Transverse colon (tissue), 4 donors: ENCODE measurements at regions not wholly inside any gene's neighbourhood (a gene's known extent, or its start where the extent isn't known, plus 50 kb on each side); places are given as distances from the start of the nearest gene placed in this dataset.

Experiments
- DNase-seq: peaks from one replicate; pipeline ENCODE4 v3.0.0-alpha.2; 2019
- H3K27ac ChIP-seq, 4 donors: fragments of 200-600 bp; sonication (generic); 2 replicates each; pipeline ENCODE4 v1.5.1; 2016 to 2018; ENCODE audit warnings: inconsistent platforms in 4 of 4
- H3K27me3 ChIP-seq: fragments of 200-600 bp; sonication (generic); 2 replicates; pipeline ENCODE4 v1.5.1; 2017; ENCODE audit warnings: inconsistent platforms
- H3K36me3 ChIP-seq, 4 donors: fragments of 200-600 bp; sonication (generic); 2 replicates each; pipeline ENCODE4 v1.5.1; 2017 to 2019; ENCODE audit warnings: inconsistent platforms in 4 of 4
- H3K4me1 ChIP-seq, 4 donors: fragments of 200-600 bp; sonication (generic); 2 replicates each; pipeline ENCODE4 v1.5.1; 2017 to 2020; ENCODE audit warnings: inconsistent platforms in 4 of 4
- H3K4me3 ChIP-seq, 4 donors: fragments of 200-600 bp; sonication (generic); 1 replicate in 1 of 4; 2 replicates in 3 of 4; pipeline versions ENCODE4 v1.5.1 to v1.6.1; 2017 to 2019; ENCODE audit warnings: inconsistent platforms in 4 of 4
- H3K9me3 ChIP-seq, 2 donors: fragments of 200-600 bp; sonication (generic); 2 replicates each; pipeline ENCODE4 v1.5.1; 2017 to 2019; ENCODE audit warnings: inconsistent platforms in 2 of 2
- EP300 ChIP-seq: sonication (generic); formaldehyde crosslinking; IDR thresholded peaks from one replicate; pipeline ENCODE4 v1.6.1; 2017; ENCODE audit warnings: antibody characterized with exemption, low read depth
- POLR2A ChIP-seq: fragments of 450-650 bp; IDR thresholded peaks from one replicate; pipeline ENCODE4 v1.6.1; 2016; ENCODE audit warnings: antibody characterized with exemption, mild to moderate bottlenecking, moderate library complexity
- POLR2AphosphoS5 ChIP-seq, 3 donors: sonication (generic); formaldehyde crosslinking; IDR thresholded peaks; one replicate each; pipeline ENCODE4 v1.6.1; 2016; ENCODE audit warnings: antibody characterized with exemption in 3 of 3
- WGBS, 2 donors: methylation state at CpG; one replicate each; pipeline ENCODE4 v1.1.5; 2018; ENCODE audit warnings: low coverage in 1 of 2; 5-methylcytosine and 5-hydroxymethylcytosine counted together
- in situ Hi-C, 4 donors: fragments of 200-750 bp; cut with MboI; loops; one replicate each; pipeline versions ENCODE4 v1.15.0 to v1.15.1; 2017; ENCODE audit warnings: low sequenced_read_pairs in 3 of 4, low pct_ligation_motif_present in 1 of 4, low pct_unique_long_range_greater_than_20kb in 1 of 4
- intact Hi-C: fragments of 100-400 bp; cut with DNase I; formaldehyde crosslinking; loops from one replicate; pipeline ENCODE4 v1.15.1; 2023; ENCODE audit warnings: low total_unique reads
- TF ChIP-seq, protein P1 (sequence below), 5 experiments: fragments of 200-600 bp in 3 of 5; fragments of 450-650 bp in 2 of 5; sonication (generic) in 3 of 5; IDR thresholded peaks; 1 replicate in 2 of 5; 2 replicates in 3 of 5; pipeline ENCODE4 v1.5.1; 2016 to 2017; ENCODE audit warnings: antibody characterized with exemption in 5 of 5, inconsistent platforms in 3 of 5, mild to moderate bottlenecking in 2 of 5, moderate library complexity in 1 of 5

DNA sequence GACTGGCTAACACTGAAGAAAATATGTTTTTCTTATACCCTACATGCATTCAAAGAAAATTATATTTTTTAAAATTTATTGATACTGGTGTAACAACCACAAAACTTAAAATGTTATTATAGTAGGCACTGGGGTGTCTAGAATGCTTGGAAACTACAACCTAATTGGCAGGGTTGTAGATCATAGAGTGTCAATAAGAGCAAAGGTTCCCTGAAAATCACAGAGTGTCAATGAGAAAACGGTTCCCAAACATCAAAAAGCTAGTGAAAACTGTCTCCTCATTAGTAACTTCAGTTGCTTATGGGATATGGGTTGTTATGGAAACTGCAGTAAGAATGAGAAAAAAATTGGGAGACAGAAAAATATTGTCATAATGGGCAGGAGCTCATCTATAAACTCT is 214.4 kb upstream of the CCNG1 start:
- H3K27me3 ChIP-seq = no peaks in the 10 kb centered on the region
- H3K9me3 ChIP-seq = no peaks in the 10 kb centered on the region
- no peak overlapping the region for H3K4me3 ChIP-seq
- H3K4me1 ChIP-seq = no peaks in the 10 kb centered on the region
- TF ChIP-seq, protein P1, sequence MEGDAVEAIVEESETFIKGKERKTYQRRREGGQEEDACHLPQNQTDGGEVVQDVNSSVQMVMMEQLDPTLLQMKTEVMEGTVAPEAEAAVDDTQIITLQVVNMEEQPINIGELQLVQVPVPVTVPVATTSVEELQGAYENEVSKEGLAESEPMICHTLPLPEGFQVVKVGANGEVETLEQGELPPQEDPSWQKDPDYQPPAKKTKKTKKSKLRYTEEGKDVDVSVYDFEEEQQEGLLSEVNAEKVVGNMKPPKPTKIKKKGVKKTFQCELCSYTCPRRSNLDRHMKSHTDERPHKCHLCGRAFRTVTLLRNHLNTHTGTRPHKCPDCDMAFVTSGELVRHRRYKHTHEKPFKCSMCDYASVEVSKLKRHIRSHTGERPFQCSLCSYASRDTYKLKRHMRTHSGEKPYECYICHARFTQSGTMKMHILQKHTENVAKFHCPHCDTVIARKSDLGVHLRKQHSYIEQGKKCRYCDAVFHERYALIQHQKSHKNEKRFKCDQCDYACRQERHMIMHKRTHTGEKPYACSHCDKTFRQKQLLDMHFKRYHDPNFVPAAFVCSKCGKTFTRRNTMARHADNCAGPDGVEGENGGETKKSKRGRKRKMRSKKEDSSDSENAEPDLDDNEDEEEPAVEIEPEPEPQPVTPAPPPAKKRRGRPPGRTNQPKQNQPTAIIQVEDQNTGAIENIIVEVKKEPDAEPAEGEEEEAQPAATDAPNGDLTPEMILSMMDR (IDR thresholded peaks at IDR 0.05) = no peak
- TF ChIP-seq POLR2AphosphoS5 (IDR thresholded peaks at IDR 0.05) (no peak), POLR2A (no peak), EP300 (no peak)
- WGBS, 2 donors = 17 to 23% methylated on average over 1 of the region's 1 CpG
- in situ Hi-C loops = no loop called here
- DNase-seq = no peak
- H3K27ac ChIP-seq = no peak overlapping the region
- no peaks in the 10 kb centered on the region for H3K36me3 ChIP-seq
- intact Hi-C loops = no loop called here

DNA sequence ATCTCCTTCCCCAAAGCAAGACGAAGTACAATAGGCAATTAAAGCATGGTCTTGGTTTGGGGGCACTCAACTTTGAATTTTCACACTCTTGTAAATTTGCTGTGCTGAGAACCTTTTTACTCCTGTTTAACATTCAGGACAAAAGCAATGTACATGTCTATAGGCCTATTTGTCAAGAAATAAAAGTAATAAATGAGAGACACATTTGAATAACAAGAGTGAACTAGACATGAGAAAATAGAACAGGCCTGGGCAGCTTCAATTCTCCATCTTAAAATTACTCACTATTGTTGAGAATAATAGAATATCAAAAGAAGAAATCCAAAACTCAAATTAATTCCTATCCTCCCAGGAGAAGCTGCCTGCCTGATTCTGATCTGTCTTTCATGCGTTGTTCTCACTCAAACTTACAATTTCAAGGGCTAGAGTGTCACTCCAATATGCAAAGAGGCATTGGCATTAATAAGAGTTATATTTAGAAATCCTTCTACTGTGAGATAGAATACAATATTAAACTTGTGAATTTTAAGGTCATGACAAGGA is 192.9 kb upstream of the CCNG1 start:
- Histone ChIP-seq H3K4me3 (no peak overlapping the region), H3K9me3 (no peaks in the 10 kb centered on the region), H3K27me3 (no peaks in the 10 kb centered on the region), H3K36me3 (no peaks in the 10 kb centered on the region), H3K27ac (no peak overlapping the region), H3K4me1 (no peaks in the 10 kb centered on the region)
- 82 to 83% methylated on average over 2 of the region's 2 CpGs for WGBS, 2 donors
- intact Hi-C loops (no loop called here), in situ Hi-C loops (no loop called here)
- TF ChIP-seq POLR2AphosphoS5 (IDR thresholded peaks at IDR 0.05) = no peak
- TF ChIP-seq POLR2A = no peak
- TF ChIP-seq EP300 = no peak
- TF ChIP-seq, protein P1 (IDR thresholded peaks at IDR 0.05) = no peak
- DNase-seq = no peak

DNA sequence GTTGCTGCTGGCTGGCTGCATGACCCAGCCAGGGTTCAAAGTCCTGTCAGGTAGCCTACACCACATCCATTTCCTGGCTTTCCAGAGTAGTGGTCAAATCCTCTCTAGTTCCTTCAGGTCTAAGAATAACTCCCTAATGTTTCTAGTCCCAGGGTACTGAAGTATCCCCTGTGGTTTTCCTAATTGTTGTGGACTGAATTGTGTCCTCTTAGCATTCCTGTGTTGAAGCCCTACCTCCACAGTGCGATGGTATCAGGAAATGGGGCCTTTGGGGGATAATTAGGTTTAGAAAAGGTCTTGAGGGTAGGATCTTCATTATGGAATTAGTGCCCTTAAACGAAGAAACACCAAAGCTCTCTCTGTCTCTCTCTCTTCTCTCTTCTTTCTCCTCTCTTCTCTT is 191.8 kb upstream of the CCNG1 start:
- 58 to 67% methylated on average over 2 of the region's 2 CpGs for WGBS, 2 donors
- Histone ChIP-seq H3K4me1 (no peaks in the 10 kb centered on the region), H3K4me3 (no peak overlapping the region), H3K9me3 (no peaks in the 10 kb centered on the region), H3K27me3 (no peaks in the 10 kb centered on the region), H3K36me3 (no peaks in the 10 kb centered on the region), H3K27ac (no peak overlapping the region)
- DNase-seq = no peak
- intact Hi-C loops (no loop called here), in situ Hi-C loops (no loop called here)
- TF ChIP-seq, protein P1 (IDR thresholded peaks at IDR 0.05) = no peak
- TF ChIP-seq EP300 = no peak
- no peak for TF ChIP-seq POLR2A
- TF ChIP-seq POLR2AphosphoS5 (IDR thresholded peaks at IDR 0.05) = no peak

DNA sequence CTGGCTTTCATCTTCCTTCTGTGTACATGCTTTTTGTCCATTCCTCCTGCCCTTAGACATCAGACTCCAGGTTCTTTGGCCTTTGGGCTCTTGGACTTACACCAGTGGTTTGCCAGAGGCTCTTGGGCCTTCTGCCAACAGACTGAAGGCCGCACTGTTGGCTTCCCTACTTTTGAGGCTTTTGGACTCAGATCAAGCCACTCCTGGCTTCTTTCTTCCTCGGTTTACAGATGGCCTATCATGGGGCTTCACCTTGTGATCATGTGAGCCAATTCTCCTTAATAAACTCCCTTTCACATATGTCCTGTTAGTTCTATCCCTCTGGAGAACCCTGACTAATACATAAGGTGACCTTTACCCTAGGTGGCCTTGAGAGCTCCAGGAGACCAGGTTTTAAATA is 189.1 kb upstream of the CCNG1 start:
- WGBS, 2 donors = 61 to 71% methylated on average over 2 of the region's 2 CpGs
- Histone ChIP-seq H3K4me3 (no peak overlapping the region), H3K27me3 (no peaks in the 10 kb centered on the region), H3K36me3 (no peaks in the 10 kb centered on the region), H3K4me1 (no peaks in the 10 kb centered on the region), H3K27ac (no peak overlapping the region), H3K9me3 (no peaks in the 10 kb centered on the region)
- no peak for DNase-seq
- TF ChIP-seq POLR2AphosphoS5 (IDR thresholded peaks at IDR 0.05) (no peak), POLR2A (no peak), EP300 (no peak)
- TF ChIP-seq, protein P1 (IDR thresholded peaks at IDR 0.05) = no peak
- in situ Hi-C loops (no loop called here), intact Hi-C loops (no loop called here)
